H9 (cell line): ENCODE measurements at regions not wholly inside any gene's neighbourhood (a gene's known extent, or its start where the extent isn't known, plus 50 kb on each side); places are given as distances from the start of the nearest gene placed in this dataset.

ENCODE experiments used
- DNase-seq: peaks from one replicate; pipeline ENCODE4 v3.0.0-alpha.2; 2017
- H2AFZ ChIP-seq: one replicate; pipeline ENCODE4 v1.6.1; 2013; ENCODE audit warnings: mild to moderate bottlenecking, low read length, control low read depth, moderate library complexity
- H2AK5ac ChIP-seq: 2 replicates; pipeline ENCODE4 v1.6.1; 2013; ENCODE audit warnings: low read length, control low read depth, mixed read lengths; ENCODE audit not compliant: insufficient read length
- H2BK120ac ChIP-seq: one replicate; pipeline ENCODE4 v1.6.1; 2013; ENCODE audit warnings: low read depth, mild to moderate bottlenecking, low read length, control low read depth, inconsistent platforms; ENCODE audit not compliant: poor library complexity, severe bottlenecking
- H2BK12ac ChIP-seq: 2 replicates; pipeline ENCODE4 v1.6.1; 2013; ENCODE audit warnings: low read length, control low read depth, mixed read lengths, low read depth; ENCODE audit not compliant: insufficient read length
- H2BK15ac ChIP-seq: 2 replicates; pipeline ENCODE4 v1.6.1; 2013; ENCODE audit warnings: low read depth, low read length, control low read depth
- H2BK20ac ChIP-seq: one replicate; pipeline ENCODE4 v1.6.1; 2013; ENCODE audit warnings: low read depth, mild to moderate bottlenecking, low read length, control low read depth, inconsistent platforms; ENCODE audit not compliant: poor library complexity, severe bottlenecking
- H2BK5ac ChIP-seq: 2 replicates; pipeline ENCODE4 v1.6.1; 2013; ENCODE audit warnings: low read length, control low read depth, mixed read lengths; ENCODE audit not compliant: insufficient read length
- H3K14ac ChIP-seq: 2 replicates; pipeline ENCODE4 v1.6.1; 2013; ENCODE audit warnings: low read length, control low read depth; ENCODE audit not compliant: insufficient read depth
- H3K18ac ChIP-seq: 2 replicates; pipeline ENCODE4 v1.6.1; 2013; ENCODE audit warnings: low read depth, mild to moderate bottlenecking, mixed read lengths, low read length, control low read depth; ENCODE audit not compliant: insufficient read length
- H3K23ac ChIP-seq: 2 replicates; pipeline ENCODE4 v1.6.1; 2013; ENCODE audit warnings: low read length, control low read depth, mixed read lengths, low read depth; ENCODE audit not compliant: insufficient read length
- H3K23me2 ChIP-seq: 2 replicates; pipeline ENCODE4 v1.6.1; 2013; ENCODE audit warnings: low read depth, mild to moderate bottlenecking, mixed read lengths, low read length, control low read depth; ENCODE audit not compliant: insufficient read length, poor library complexity, severe bottlenecking
- H3K27ac ChIP-seq: 2 replicates; pipeline ENCODE4 v1.5.1; 2013; ENCODE audit warnings: low read length, control low read depth, mixed read lengths, low read depth; ENCODE audit not compliant: insufficient read length
- H3K27me3 ChIP-seq: 2 replicates; pipeline ENCODE4 v1.6.1; 2013; ENCODE audit warnings: low read length, control low read depth, inconsistent platforms; ENCODE audit not compliant: insufficient read depth
- H3K4ac ChIP-seq: 2 replicates; pipeline ENCODE4 v1.6.1; 2013; ENCODE audit warnings: low read depth, mild to moderate bottlenecking, control low read depth, inconsistent platforms, low read length, moderate library complexity
- H3K4me1 ChIP-seq: 2 replicates; pipeline ENCODE4 v1.6.1; 2013; ENCODE audit warnings: low read length, control low read depth, inconsistent platforms; ENCODE audit not compliant: insufficient read depth
- H3K4me2 ChIP-seq: 2 replicates; pipeline ENCODE4 v1.6.1; 2013; ENCODE audit warnings: low read length, control low read depth, mixed read lengths; ENCODE audit not compliant: insufficient read length, insufficient read depth
- H3K56ac ChIP-seq: 2 replicates; pipeline ENCODE4 v1.6.1; 2013; ENCODE audit warnings: low read depth, mild to moderate bottlenecking, mixed read lengths, low read length, control low read depth; ENCODE audit not compliant: insufficient read length
- H3K79me1 ChIP-seq: 2 replicates; pipeline ENCODE4 v1.6.1; 2013; ENCODE audit warnings: low read depth, mild to moderate bottlenecking, moderate library complexity, low read length, control low read depth, inconsistent platforms; ENCODE audit not compliant: insufficient read depth, poor library complexity, severe bottlenecking
- H3K79me2 ChIP-seq: 2 replicates; pipeline ENCODE4 v1.6.1; 2013; ENCODE audit warnings: low read length, control low read depth, inconsistent platforms; ENCODE audit not compliant: insufficient read depth
- H3K9ac ChIP-seq: 2 replicates; pipeline ENCODE4 v1.6.1; 2013; ENCODE audit warnings: low read length, control low read depth, mixed read lengths; ENCODE audit not compliant: insufficient read length; ENCODE audit errors: extremely low read depth
- H3K9me3 ChIP-seq: one replicate; pipeline ENCODE4 v1.6.1; 2013; ENCODE audit warnings: low read depth, low read length, inconsistent platforms; ENCODE audit not compliant: control insufficient read depth
- H3T11ph ChIP-seq: one replicate; pipeline ENCODE4 v1.6.1; 2013; ENCODE audit warnings: mild to moderate bottlenecking, low read length, control low read depth, inconsistent platforms
- H4K20me1 ChIP-seq: one replicate; pipeline ENCODE4 v1.6.1; 2013; ENCODE audit not compliant: control insufficient read depth, insufficient read length, insufficient read depth
- H4K5ac ChIP-seq: 2 replicates; pipeline ENCODE4 v1.6.1; 2013; ENCODE audit warnings: low read depth, mild to moderate bottlenecking, mixed read lengths, low read length, control low read depth; ENCODE audit not compliant: insufficient read length
- H4K8ac ChIP-seq: replicated peaks from 2 replicates; pipeline ENCODE4 v1.6.1; 2013; ENCODE audit warnings: low read length, control low read depth, mixed read lengths, low read depth; ENCODE audit not compliant: insufficient read length
- H4K91ac ChIP-seq: 2 replicates; pipeline ENCODE4 v1.6.1; 2013; ENCODE audit warnings: low read depth, mild to moderate bottlenecking, moderate library complexity, mixed read lengths, low read length, control low read depth; ENCODE audit not compliant: insufficient read length
- H3K27ac Mint-ChIP-seq, 3 experiments: 2 replicates in 2 of 3; 3 replicates in 1 of 3; pipeline ENCODE4 v1.8.0; 2020 to 2021; ENCODE audit warnings: mixed read lengths in 3 of 3, mild to moderate bottlenecking in 1 of 3, moderate library complexity in 1 of 3
- H3K27me3 Mint-ChIP-seq: 2 replicates; pipeline ENCODE4 v1.8.0; 2021; ENCODE audit warnings: low read depth, mild to moderate bottlenecking, moderate library complexity, mixed read lengths
- H3K36me3 Mint-ChIP-seq, 3 experiments: 2 replicates in 2 of 3; 3 replicates in 1 of 3; pipeline ENCODE4 v1.8.0; 2020 to 2021; ENCODE audit warnings: low read depth in 3 of 3, mixed read lengths in 3 of 3; ENCODE audit not compliant: insufficient read depth in 1 of 3
- H3K4me1 Mint-ChIP-seq, 2 experiments: 2 replicates each; pipeline ENCODE4 v1.8.0; 2020; ENCODE audit warnings: mixed read lengths in 2 of 2
- H3K4me3 Mint-ChIP-seq, 2 experiments: 2 replicates in 1 of 2; 3 replicates in 1 of 2; pipeline ENCODE4 v1.8.0; 2020 to 2021; ENCODE audit warnings: mild to moderate bottlenecking in 2 of 2, mixed read lengths in 2 of 2, moderate library complexity in 1 of 2
- H3K9me3 Mint-ChIP-seq, 2 experiments: 2 replicates in 1 of 2; 3 replicates in 1 of 2; pipeline ENCODE4 v1.8.0; 2020; ENCODE audit warnings: mild to moderate bottlenecking in 2 of 2, mixed read lengths in 2 of 2, moderate library complexity in 1 of 2
- WGBS: extraction: QIAGEN DNeasy Blood & Tissue Kit; methylation state at CpG from one replicate; pipeline ENCODE4 v1.1.7; 2013; ENCODE audit warnings: missing lambda C conversion rate, low lambda C conversion rate, mixed read lengths; ENCODE audit not compliant: insufficient read length; ENCODE audit errors: extremely low coverage; 5-methylcytosine and 5-hydroxymethylcytosine counted together
- TF ChIP-seq, protein P1 (sequence below): fragments of 200-600 bp; sonication (generic); conservative IDR thresholded peaks from 3 replicates; pipeline ENCODE4 v1.8.0; 2021; ENCODE audit warnings: antibody characterized with exemption, mild to moderate bottlenecking

DNA sequence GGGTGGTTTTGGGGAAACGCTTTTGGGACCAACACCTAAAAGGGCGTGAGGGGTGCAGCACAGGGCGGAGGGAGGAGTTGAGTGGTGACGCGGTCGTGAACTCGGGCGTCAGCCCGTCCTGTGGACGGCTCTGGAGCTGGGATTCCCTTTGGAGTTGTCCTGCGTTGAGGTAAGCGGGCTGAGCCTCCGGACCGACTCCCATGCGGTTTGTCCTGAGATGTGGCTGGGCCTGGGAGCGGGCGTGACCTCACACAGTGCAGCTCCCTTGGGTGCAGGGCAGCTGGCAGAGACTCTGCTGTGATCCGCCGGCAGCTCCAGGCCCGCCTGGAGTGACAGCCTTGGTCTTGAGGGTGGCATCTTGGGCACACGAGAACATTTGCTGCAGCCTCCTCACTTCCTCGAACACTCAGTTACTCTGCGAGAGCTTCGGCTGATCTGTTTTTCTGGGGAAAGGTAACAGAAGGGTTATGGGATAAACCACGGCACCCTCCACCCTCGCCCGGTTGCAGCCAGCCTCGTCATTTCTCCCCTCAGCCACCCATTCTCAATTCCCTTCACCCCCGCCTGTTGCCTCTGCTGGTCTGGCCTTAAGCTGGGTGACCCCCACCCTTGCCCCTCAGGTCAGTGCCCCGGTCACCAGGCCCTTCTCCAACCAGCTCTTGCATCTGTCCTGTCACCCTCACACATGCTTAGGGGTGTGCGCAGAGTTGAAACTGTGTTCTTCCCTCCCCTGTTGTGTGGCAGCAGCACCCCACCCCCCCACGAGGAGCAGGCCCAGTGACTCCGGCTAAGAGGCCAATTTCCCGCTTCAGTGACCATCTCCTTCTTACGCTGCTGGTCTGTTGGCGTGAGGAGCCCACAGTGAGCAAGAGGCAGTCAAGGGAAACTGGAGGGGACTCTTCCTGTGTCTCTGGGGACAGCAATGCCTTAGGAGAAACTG, 94.2 kb upstream of the COL5A1 start:
- Histone ChIP-seq H3K27ac (no peak overlapping the region), H2BK12ac (no peak overlapping the region), H3K4ac (no peak overlapping the region), H3K18ac (no peak overlapping the region), H2AK5ac (no peak overlapping the region), H3K23ac (no peak overlapping the region), H3K14ac (peak overlapping the region; percentile 44), H2BK20ac (no peak overlapping the region), H3K56ac (no peak overlapping the region), H3K79me1 (no peaks in the 10 kb centered on the region), H4K91ac (no peak overlapping the region), H4K8ac (no peak overlapping the region), H2AFZ (no peak overlapping the region), H3K79me2 (no peaks in the 10 kb centered on the region), H2BK5ac (no peak overlapping the region), H2BK120ac (no peak overlapping the region), H3K4me1 (no peaks in the 10 kb centered on the region; the same call in 1 of the 2 replicates), H3K23me2 (no peaks in the 10 kb centered on the region), H4K5ac (no peak overlapping the region), H4K20me1 (no peaks in the 10 kb centered on the region), H3K9me3 (no peaks in the 10 kb centered on the region), H3K9ac (no peak overlapping the region), H2BK15ac (no peak overlapping the region), H3T11ph (no peak overlapping the region), H3K27me3 (no peaks in the 10 kb centered on the region), H3K4me2 (no peak overlapping the region)
- H3K9me3 Mint-ChIP-seq: peaks cover 0 to 4% of the 10 kb centered on the region in 2 experiments; a peak in 2 of 5 replicates
- H3K4me1 Mint-ChIP-seq: peaks cover 10 to 23% of the 10 kb centered on the region in 2 experiments
- no peak overlapping the region; a peak in 2 of 7 replicates for H3K27ac Mint-ChIP-seq
- WGBS: no CpG with 5 or more reads among the region's 36 CpGs
- peaks cover 4% of the 10 kb centered on the region for H3K27me3 Mint-ChIP-seq
- no peak for DNase-seq
- H3K36me3 Mint-ChIP-seq: no peaks in the 10 kb centered on the region
- TF ChIP-seq, protein P1, sequence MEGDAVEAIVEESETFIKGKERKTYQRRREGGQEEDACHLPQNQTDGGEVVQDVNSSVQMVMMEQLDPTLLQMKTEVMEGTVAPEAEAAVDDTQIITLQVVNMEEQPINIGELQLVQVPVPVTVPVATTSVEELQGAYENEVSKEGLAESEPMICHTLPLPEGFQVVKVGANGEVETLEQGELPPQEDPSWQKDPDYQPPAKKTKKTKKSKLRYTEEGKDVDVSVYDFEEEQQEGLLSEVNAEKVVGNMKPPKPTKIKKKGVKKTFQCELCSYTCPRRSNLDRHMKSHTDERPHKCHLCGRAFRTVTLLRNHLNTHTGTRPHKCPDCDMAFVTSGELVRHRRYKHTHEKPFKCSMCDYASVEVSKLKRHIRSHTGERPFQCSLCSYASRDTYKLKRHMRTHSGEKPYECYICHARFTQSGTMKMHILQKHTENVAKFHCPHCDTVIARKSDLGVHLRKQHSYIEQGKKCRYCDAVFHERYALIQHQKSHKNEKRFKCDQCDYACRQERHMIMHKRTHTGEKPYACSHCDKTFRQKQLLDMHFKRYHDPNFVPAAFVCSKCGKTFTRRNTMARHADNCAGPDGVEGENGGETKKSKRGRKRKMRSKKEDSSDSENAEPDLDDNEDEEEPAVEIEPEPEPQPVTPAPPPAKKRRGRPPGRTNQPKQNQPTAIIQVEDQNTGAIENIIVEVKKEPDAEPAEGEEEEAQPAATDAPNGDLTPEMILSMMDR: no peak
- H3K4me3 Mint-ChIP-seq: no peak overlapping the region
